Liver (tissue), 8 donors: ENCODE measurements at regions not wholly inside any gene's neighbourhood (a gene's known extent, or its start where the extent isn't known, plus 50 kb on each side); places are given as distances from the start of the nearest gene placed in this dataset.

Source experiments
- DNase-seq: peaks from one replicate; pipeline ENCODE4 v3.0.0-alpha.2; 2017; ENCODE audit warnings: low spot score
- H3K27ac ChIP-seq, 2 donors: one replicate each; pipeline ENCODE4 v1.7.0; 2013; ENCODE audit warnings: inconsistent platforms in 2 of 2, low read length in 2 of 2, control low read depth in 1 of 2, low read depth in 1 of 2, mild to moderate bottlenecking in 1 of 2
- H3K27me3 ChIP-seq, 4 donors: one replicate each; pipeline versions ENCODE4 v1.6.1 to v1.7.0; 2013; ENCODE audit warnings: low read length in 3 of 4, inconsistent platforms in 1 of 4, mild to moderate bottlenecking in 1 of 4, moderate library complexity in 1 of 4; ENCODE audit not compliant: control insufficient read depth in 4 of 4, insufficient read depth in 4 of 4
- H3K36me3 ChIP-seq, 4 donors: one replicate each; pipeline versions ENCODE4 v1.6.1 to v1.7.0; 2013; ENCODE audit warnings: low read length in 3 of 4, mild to moderate bottlenecking in 3 of 4, low read depth in 1 of 4, moderate library complexity in 1 of 4; ENCODE audit not compliant: control insufficient read depth in 4 of 4, insufficient read depth in 3 of 4
- H3K4me1 ChIP-seq, 4 donors: one replicate each; pipeline versions ENCODE4 v1.6.1 to v1.7.0; 2013; ENCODE audit warnings: low read length in 3 of 4, mild to moderate bottlenecking in 3 of 4, moderate library complexity in 1 of 4; ENCODE audit not compliant: control insufficient read depth in 4 of 4, insufficient read depth in 4 of 4
- H3K4me3 ChIP-seq, 3 donors: one replicate each; pipeline versions ENCODE4 v1.6.1 to v1.7.0; 2013; ENCODE audit warnings: low read length in 3 of 3, control low read depth in 1 of 3, low read depth in 1 of 3, mild to moderate bottlenecking in 1 of 3
- H3K9ac ChIP-seq, 2 donors: one replicate each; pipeline ENCODE4 v1.7.0; 2013; ENCODE audit warnings: low read length in 2 of 2, mild to moderate bottlenecking in 2 of 2, moderate library complexity in 2 of 2, control low read depth in 1 of 2, low read depth in 1 of 2
- H3K9me3 ChIP-seq, 4 donors: one replicate each; pipeline versions ENCODE4 v1.6.1 to v1.7.0; 2013; ENCODE audit warnings: low read length in 3 of 4; ENCODE audit not compliant: control insufficient read depth in 4 of 4
- FOXA2 ChIP-seq: IDR thresholded peaks from 2 replicates; pipeline ENCODE4 v1.6.1; 2016; ENCODE audit warnings: antibody characterized with exemption
- HNF4G ChIP-seq: IDR thresholded peaks from 2 replicates; pipeline ENCODE4 v1.6.1; 2016; ENCODE audit warnings: antibody characterized with exemption
- RXRA ChIP-seq, 2 donors: IDR thresholded peaks; 2 replicates each; pipeline ENCODE4 v1.6.1; 2017 to 2018; ENCODE audit warnings: antibody characterized with exemption in 2 of 2, mild to moderate bottlenecking in 1 of 2
- YY1 ChIP-seq: IDR thresholded peaks from 2 replicates; pipeline ENCODE4 v1.6.1; 2016; ENCODE audit warnings: antibody characterized with exemption, mild to moderate bottlenecking
- WGBS: extraction: QIAGEN DNeasy Blood & Tissue Kit; methylation state at CpG from one replicate; pipeline ENCODE4 v1.1.7; 2013; 5-methylcytosine and 5-hydroxymethylcytosine counted together
- TF ChIP-seq, protein P1 (sequence below): IDR thresholded peaks from 2 replicates; pipeline ENCODE4 v1.6.1; 2016; ENCODE audit warnings: antibody characterized with exemption
- TF ChIP-seq, protein P2 (sequence below): IDR thresholded peaks from 2 replicates; pipeline ENCODE4 v1.6.1; 2016; ENCODE audit warnings: antibody characterized with exemption, mild to moderate bottlenecking
- TF ChIP-seq, protein P3 (sequence below): fragments of 150-350 bp; IDR thresholded peaks from 2 replicates; pipeline ENCODE4 v1.5.1; 2017; ENCODE audit warnings: improper control_type of control experiment, low read depth, low read length; ENCODE audit not compliant: missing input control
- TF ChIP-seq, protein P4 (sequence below): IDR thresholded peaks from 2 replicates; pipeline ENCODE4 v1.6.1; 2016; ENCODE audit warnings: antibody characterized with exemption
- TF ChIP-seq, protein P5 (sequence below): IDR thresholded peaks from 2 replicates; pipeline ENCODE4 v1.6.1; 2016; ENCODE audit warnings: antibody characterized with exemption
- donor health status: healthy.
- donor health status: healthy.
- donor health status: healthy.
- donor health status: healthy.
- donor health status: healthy.

DNA sequence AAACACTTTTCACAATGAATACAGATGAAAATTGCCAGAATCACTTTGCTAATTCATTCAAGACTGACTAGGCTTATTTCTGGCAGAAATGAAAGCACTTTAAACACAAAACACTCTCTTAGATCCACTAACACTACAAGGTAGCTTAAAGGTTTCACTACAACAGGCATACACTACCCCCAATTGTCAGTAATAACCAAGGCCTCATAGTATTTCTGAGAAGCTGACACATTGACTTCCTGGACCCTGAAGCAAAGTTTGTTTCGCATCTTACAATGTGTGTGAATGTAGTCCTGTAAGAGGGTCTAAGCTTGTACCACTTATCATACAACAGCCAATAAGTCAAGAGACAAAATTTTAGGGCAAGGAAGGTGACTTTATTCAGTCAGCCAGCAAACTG lies 129.9 kb upstream of the FMR1 start:
- peaks cover 0 to 4% (median 0%) of the 10 kb centered on the region in 4 donors for H3K27me3 ChIP-seq
- whole genome bisulfite sequencing, result 90% methylated on average over 1 of the region's 1 CpG
- H3K9ac ChIP-seq, result no peak overlapping the region

DNA sequence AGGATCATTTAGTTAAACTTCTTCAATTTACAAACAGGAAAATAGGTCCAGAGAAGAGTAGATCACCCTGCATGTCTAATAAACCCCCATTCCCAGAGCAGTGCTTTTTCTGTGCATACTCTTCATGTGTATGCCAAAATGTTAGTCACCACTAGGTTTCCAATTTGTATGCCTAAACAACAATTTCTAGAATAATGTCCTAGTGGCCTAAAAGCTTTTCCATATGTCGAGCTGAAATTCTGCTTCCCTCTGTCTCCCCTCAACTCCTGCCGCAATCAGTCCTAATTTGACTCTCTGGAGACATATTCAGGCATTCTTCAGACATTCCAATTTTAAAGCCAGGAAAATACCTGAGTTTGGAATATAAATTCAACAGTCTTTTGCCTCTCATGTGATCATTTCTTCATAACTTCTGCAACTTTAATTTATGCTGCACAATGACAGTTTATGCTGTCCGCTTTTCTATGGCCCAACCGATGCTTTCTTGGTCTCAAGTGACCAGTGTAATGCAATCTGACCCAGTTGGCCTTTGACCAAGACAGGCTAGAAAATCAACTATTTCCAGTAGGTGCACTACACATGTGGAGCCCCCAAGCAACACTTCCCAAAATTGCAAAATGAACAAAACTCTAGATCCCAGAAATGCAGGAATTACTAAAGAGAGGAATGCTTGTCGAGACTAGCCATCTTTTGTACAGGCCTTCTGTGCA lies 122.9 kb upstream of the FMR1 start:
- TF ChIP-seq YY1 (no peak), FOXA2 (no peak)
- TF ChIP-seq, protein P1, sequence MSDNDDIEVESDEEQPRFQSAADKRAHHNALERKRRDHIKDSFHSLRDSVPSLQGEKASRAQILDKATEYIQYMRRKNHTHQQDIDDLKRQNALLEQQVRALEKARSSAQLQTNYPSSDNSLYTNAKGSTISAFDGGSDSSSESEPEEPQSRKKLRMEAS, result no peak
- Histone ChIP-seq H3K9me3 (no peaks in the 10 kb centered on the region), H3K4me1 (no peaks in the 10 kb centered on the region), H3K36me3 (no peaks in the 10 kb centered on the region), H3K27me3 (no peaks in the 10 kb centered on the region), H3K4me3 (no peak overlapping the region), H3K9ac (no peak overlapping the region), H3K27ac (no peak overlapping the region)
- no peak for DNase-seq
- WGBS, result 89% methylated on average over 5 of the region's 5 CpGs

More for the DNA sequence above, 129.9 kb upstream of the FMR1 start:
- TF ChIP-seq, protein P2, sequence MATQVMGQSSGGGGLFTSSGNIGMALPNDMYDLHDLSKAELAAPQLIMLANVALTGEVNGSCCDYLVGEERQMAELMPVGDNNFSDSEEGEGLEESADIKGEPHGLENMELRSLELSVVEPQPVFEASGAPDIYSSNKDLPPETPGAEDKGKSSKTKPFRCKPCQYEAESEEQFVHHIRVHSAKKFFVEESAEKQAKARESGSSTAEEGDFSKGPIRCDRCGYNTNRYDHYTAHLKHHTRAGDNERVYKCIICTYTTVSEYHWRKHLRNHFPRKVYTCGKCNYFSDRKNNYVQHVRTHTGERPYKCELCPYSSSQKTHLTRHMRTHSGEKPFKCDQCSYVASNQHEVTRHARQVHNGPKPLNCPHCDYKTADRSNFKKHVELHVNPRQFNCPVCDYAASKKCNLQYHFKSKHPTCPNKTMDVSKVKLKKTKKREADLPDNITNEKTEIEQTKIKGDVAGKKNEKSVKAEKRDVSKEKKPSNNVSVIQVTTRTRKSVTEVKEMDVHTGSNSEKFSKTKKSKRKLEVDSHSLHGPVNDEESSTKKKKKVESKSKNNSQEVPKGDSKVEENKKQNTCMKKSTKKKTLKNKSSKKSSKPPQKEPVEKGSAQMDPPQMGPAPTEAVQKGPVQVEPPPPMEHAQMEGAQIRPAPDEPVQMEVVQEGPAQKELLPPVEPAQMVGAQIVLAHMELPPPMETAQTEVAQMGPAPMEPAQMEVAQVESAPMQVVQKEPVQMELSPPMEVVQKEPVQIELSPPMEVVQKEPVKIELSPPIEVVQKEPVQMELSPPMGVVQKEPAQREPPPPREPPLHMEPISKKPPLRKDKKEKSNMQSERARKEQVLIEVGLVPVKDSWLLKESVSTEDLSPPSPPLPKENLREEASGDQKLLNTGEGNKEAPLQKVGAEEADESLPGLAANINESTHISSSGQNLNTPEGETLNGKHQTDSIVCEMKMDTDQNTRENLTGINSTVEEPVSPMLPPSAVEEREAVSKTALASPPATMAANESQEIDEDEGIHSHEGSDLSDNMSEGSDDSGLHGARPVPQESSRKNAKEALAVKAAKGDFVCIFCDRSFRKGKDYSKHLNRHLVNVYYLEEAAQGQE, result no peak
- TF ChIP-seq RXRA (IDR thresholded peaks at IDR 0.05) (no peak), YY1 (no peak), HNF4G (no peak)
- TF ChIP-seq, protein P3, sequence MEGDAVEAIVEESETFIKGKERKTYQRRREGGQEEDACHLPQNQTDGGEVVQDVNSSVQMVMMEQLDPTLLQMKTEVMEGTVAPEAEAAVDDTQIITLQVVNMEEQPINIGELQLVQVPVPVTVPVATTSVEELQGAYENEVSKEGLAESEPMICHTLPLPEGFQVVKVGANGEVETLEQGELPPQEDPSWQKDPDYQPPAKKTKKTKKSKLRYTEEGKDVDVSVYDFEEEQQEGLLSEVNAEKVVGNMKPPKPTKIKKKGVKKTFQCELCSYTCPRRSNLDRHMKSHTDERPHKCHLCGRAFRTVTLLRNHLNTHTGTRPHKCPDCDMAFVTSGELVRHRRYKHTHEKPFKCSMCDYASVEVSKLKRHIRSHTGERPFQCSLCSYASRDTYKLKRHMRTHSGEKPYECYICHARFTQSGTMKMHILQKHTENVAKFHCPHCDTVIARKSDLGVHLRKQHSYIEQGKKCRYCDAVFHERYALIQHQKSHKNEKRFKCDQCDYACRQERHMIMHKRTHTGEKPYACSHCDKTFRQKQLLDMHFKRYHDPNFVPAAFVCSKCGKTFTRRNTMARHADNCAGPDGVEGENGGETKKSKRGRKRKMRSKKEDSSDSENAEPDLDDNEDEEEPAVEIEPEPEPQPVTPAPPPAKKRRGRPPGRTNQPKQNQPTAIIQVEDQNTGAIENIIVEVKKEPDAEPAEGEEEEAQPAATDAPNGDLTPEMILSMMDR, result no peak
- TF ChIP-seq, protein P4, sequence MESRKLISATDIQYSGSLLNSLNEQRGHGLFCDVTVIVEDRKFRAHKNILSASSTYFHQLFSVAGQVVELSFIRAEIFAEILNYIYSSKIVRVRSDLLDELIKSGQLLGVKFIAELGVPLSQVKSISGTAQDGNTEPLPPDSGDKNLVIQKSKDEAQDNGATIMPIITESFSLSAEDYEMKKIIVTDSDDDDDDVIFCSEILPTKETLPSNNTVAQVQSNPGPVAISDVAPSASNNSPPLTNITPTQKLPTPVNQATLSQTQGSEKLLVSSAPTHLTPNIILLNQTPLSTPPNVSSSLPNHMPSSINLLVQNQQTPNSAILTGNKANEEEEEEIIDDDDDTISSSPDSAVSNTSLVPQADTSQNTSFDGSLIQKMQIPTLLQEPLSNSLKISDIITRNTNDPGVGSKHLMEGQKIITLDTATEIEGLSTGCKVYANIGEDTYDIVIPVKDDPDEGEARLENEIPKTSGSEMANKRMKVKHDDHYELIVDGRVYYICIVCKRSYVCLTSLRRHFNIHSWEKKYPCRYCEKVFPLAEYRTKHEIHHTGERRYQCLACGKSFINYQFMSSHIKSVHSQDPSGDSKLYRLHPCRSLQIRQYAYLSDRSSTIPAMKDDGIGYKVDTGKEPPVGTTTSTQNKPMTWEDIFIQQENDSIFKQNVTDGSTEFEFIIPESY, result no peak
- TF ChIP-seq, protein P5, sequence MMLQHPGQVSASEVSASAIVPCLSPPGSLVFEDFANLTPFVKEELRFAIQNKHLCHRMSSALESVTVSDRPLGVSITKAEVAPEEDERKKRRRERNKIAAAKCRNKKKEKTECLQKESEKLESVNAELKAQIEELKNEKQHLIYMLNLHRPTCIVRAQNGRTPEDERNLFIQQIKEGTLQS, result no peak
- Histone ChIP-seq H3K27ac (no peak overlapping the region), H3K4me1 (no peaks in the 10 kb centered on the region), H3K36me3 (no peaks in the 10 kb centered on the region), H3K9me3 (no peaks in the 10 kb centered on the region), H3K4me3 (no peak overlapping the region)
- no peak for DNase-seq
